PFSK-1 (cell line): ENCODE measurements at regions not wholly inside any gene's neighbourhood (a gene's known extent, or its start where the extent isn't known, plus 50 kb on each side); places are given as distances from the start of the nearest gene placed in this dataset.

Experiments
- POLR2AphosphoS5 ChIP-seq: IDR thresholded peaks from 2 replicates; pipeline ENCODE4 v1.6.1; 2012; ENCODE audit warnings: low read depth, mild to moderate bottlenecking, control low read depth, low read length, moderate library complexity
- SIN3A ChIP-seq: IDR thresholded peaks from 2 replicates; pipeline ENCODE4 v1.6.1; 2012; ENCODE audit warnings: mild to moderate bottlenecking, low read length, moderate library complexity, borderline replicate concordance; ENCODE audit not compliant: insufficient read depth
- TAF1 ChIP-seq: IDR thresholded peaks from 2 replicates; pipeline ENCODE4 v1.6.1; 2012; ENCODE audit warnings: low read length, control low read depth, borderline replicate concordance; ENCODE audit not compliant: insufficient read depth
- TF ChIP-seq, protein P1 (sequence below), 2 experiments: IDR thresholded peaks; 2 replicates each; pipeline versions ENCODE4 v1.6.1 to v1.8.0; 2011 to 2012; ENCODE audit warnings: low read depth in 2 of 2, low read length in 2 of 2, control low read depth in 1 of 2, inconsistent platforms in 1 of 2, mild to moderate bottlenecking in 1 of 2, moderate library complexity in 1 of 2; ENCODE audit not compliant: insufficient read depth in 1 of 2

DNA sequence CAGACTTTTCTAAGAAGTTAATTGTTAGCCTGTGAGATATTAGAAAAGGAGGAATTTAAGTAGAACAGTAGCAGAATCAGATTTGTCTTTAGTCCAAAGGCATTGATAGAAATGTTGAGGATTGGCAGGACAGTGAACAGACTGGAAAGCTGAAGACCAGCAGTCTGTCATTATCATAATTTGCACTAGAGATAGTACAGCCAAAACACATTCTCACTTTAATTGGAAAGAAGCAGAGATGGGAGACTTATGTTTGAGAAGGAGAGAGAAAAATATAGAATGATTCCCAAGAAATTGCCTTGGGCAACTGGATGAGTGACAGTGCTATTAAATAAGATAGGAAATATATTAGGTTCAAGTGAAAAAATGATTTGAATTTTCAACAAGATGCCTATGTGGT is 755.5 kb downstream of the SLITRK5 start:
- TF ChIP-seq POLR2AphosphoS5, result no peak
- TF ChIP-seq, protein P1, sequence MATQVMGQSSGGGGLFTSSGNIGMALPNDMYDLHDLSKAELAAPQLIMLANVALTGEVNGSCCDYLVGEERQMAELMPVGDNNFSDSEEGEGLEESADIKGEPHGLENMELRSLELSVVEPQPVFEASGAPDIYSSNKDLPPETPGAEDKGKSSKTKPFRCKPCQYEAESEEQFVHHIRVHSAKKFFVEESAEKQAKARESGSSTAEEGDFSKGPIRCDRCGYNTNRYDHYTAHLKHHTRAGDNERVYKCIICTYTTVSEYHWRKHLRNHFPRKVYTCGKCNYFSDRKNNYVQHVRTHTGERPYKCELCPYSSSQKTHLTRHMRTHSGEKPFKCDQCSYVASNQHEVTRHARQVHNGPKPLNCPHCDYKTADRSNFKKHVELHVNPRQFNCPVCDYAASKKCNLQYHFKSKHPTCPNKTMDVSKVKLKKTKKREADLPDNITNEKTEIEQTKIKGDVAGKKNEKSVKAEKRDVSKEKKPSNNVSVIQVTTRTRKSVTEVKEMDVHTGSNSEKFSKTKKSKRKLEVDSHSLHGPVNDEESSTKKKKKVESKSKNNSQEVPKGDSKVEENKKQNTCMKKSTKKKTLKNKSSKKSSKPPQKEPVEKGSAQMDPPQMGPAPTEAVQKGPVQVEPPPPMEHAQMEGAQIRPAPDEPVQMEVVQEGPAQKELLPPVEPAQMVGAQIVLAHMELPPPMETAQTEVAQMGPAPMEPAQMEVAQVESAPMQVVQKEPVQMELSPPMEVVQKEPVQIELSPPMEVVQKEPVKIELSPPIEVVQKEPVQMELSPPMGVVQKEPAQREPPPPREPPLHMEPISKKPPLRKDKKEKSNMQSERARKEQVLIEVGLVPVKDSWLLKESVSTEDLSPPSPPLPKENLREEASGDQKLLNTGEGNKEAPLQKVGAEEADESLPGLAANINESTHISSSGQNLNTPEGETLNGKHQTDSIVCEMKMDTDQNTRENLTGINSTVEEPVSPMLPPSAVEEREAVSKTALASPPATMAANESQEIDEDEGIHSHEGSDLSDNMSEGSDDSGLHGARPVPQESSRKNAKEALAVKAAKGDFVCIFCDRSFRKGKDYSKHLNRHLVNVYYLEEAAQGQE (IDR thresholded peaks at IDR 0.05; ENCODE audit: insufficient read depth in 1 of 2, low read depth in 2 of 2, low read length in 2 of 2), result no peak
- TF ChIP-seq SIN3A, result no peak
- TF ChIP-seq TAF1, result no peak
